HepG2 (cell line): ENCODE measurements at regions not wholly inside any gene's neighbourhood (a gene's known extent, or its start where the extent isn't known, plus 50 kb on each side); places are given as distances from the start of the nearest gene placed in this dataset.

ENCODE experiments used
- ATAC-seq: fragments of 200-7000 bp; cut with Tn5 transposase; 3 replicates; pipeline ENCODE4 v1.9.1; 2020; ENCODE audit warnings: mild to moderate bottlenecking, moderate library complexity
- BruUV-seq: library from RNA; stranded (reverse); fragments of 400-500 nt; replicated peaks from 2 replicates; lab custom pipeline; 2021; lab: Mats Ljungman, UMichigan
- CTCF ChIA-PET: fragments of 300-600 bp; formaldehyde crosslinking; extraction: SDS; loops from one replicate; lab custom pipeline; 2021; ENCODE audit warnings: low total read pairs, inconsistent platforms, low intra/inter-chr PET ratio; lab: Yijun Ruan, JAX
- POLR2A ChIA-PET: fragments of 350-600 bp; sonication (Branson Sonifier 250); formaldehyde crosslinking; loops from one replicate; lab custom pipeline; 2020; ENCODE audit warnings: antibody characterized with exemption, inconsistent platforms; lab: Yijun Ruan, JAX
- DNase-seq: peaks from one replicate; pipeline ENCODE4 v3.0.0-alpha.2; 2015; ENCODE audit warnings: low spot score
- FAIRE-seq: peaks from 3 replicates; lab custom pipeline; 2011; peaks lifted over from hg19 to GRCh38; lab: Jason Lieb, UNC
- H2AFZ ChIP-seq: one replicate; pipeline ENCODE4 v1.6.1; 2011; ENCODE audit warnings: low read length, inconsistent platforms
- H3K27ac ChIP-seq: fragments of 300-600 bp; 3 replicates; pipeline ENCODE4 v1.8.0; 2011; ENCODE audit warnings: mixed run types, mild to moderate bottlenecking, mixed read lengths, low read length, inconsistent platforms; ENCODE audit not compliant: insufficient read depth; ENCODE audit errors: extremely low read length
- H3K27me3 ChIP-seq, 2 experiments: fragments of 200-600 bp in 1 of 2; 2 replicates in 1 of 2; 3 replicates in 1 of 2; pipeline versions ENCODE4 v1.6.0 to v1.8.0; 2011; ENCODE audit warnings: low read length in 2 of 2, mild to moderate bottlenecking in 2 of 2, moderate library complexity in 2 of 2, inconsistent platforms in 1 of 2; ENCODE audit not compliant: insufficient read depth in 2 of 2, control insufficient read depth in 1 of 2
- H3K36me3 ChIP-seq, 2 experiments: fragments of 200-600 bp in 1 of 2; replicated peaks in 1 of 2; 2 replicates in 1 of 2; 3 replicates in 1 of 2; pipeline versions ENCODE4 v1.5.1 to v1.8.0; 2011; ENCODE audit warnings: low read length in 2 of 2, inconsistent platforms in 1 of 2; ENCODE audit not compliant: insufficient read depth in 2 of 2, control insufficient read depth in 1 of 2
- H3K4me1 ChIP-seq: 2 replicates; pipeline ENCODE4 v1.5.1; 2012; ENCODE audit warnings: low read length, inconsistent platforms; ENCODE audit not compliant: insufficient read depth
- H3K4me2 ChIP-seq: 2 replicates; pipeline ENCODE4 v1.6.0; 2011; ENCODE audit warnings: low read depth, low read length, inconsistent platforms
- H3K4me3 ChIP-seq, 3 experiments: fragments of 200-600 bp in 1 of 3; sonication (generic), shearing (Covaris generic) in 1 of 3; replicated peaks in 1 of 3; 2 replicates each; pipeline ENCODE4 v1.5.1; 2011 to 2016; ENCODE audit warnings: low read length in 3 of 3, inconsistent platforms in 2 of 3, low read depth in 2 of 3, mild to moderate bottlenecking in 2 of 3, control low read depth in 1 of 3, mixed read lengths in 1 of 3; ENCODE audit not compliant: insufficient read depth in 1 of 3
- H3K79me2 ChIP-seq: one replicate; pipeline ENCODE4 v1.6.1; 2011; ENCODE audit warnings: low read length, inconsistent platforms; ENCODE audit not compliant: insufficient read depth
- H3K9ac ChIP-seq: 2 replicates; pipeline ENCODE4 v1.6.0; 2011; ENCODE audit warnings: mild to moderate bottlenecking, low read depth, low read length, inconsistent platforms; ENCODE audit not compliant: insufficient read depth
- H3K9me3 ChIP-seq: 2 replicates; pipeline ENCODE4 v1.5.1; 2012; ENCODE audit warnings: mild to moderate bottlenecking, low read length
- H4K20me1 ChIP-seq: 2 replicates; pipeline ENCODE4 v1.6.0; 2011; ENCODE audit warnings: inconsistent platforms, mild to moderate bottlenecking, low read length, moderate library complexity; ENCODE audit not compliant: insufficient read depth
- ATF1 ChIP-seq: IDR thresholded peaks from 2 replicates; pipeline ENCODE4 v1.6.1; 2016; ENCODE audit warnings: mild to moderate bottlenecking, control low read depth
- DMAP1 ChIP-seq: IDR thresholded peaks from 2 replicates; pipeline ENCODE4 v1.6.1; 2016
- EZH2 ChIP-seq: conservative IDR thresholded peaks from 2 replicates; pipeline ENCODE4 v1.6.1; 2012; ENCODE audit warnings: mild to moderate bottlenecking, low read depth, low read length, moderate library complexity
- MXI1 ChIP-seq: IDR thresholded peaks from 3 replicates; pipeline ENCODE4 v1.6.1; 2012; ENCODE audit warnings: low read depth, low read length, inconsistent platforms, borderline replicate concordance
- NFIB ChIP-seq: sonication (generic); formaldehyde crosslinking; IDR thresholded peaks from 2 replicates; pipeline ENCODE4 v1.9.0; 2021; ENCODE audit warnings: missing genetic modification reagents, mild to moderate bottlenecking, borderline replicate concordance
- NFYB ChIP-seq: sonication (generic); formaldehyde crosslinking; IDR thresholded peaks from 2 replicates; pipeline ENCODE4 v1.4.0; 2020; ENCODE audit warnings: missing genetic modification reagents
- ZMYM3 ChIP-seq: sonication (generic); formaldehyde crosslinking; IDR thresholded peaks from 2 replicates; pipeline ENCODE4 v1.5.1; 2020; ENCODE audit warnings: mild to moderate bottlenecking, missing genetic modification reagents
- ZNF10 ChIP-seq: sonication (generic); formaldehyde crosslinking; IDR thresholded peaks from 2 replicates; pipeline ENCODE4 v1.4.0; 2020; ENCODE audit warnings: mild to moderate bottlenecking, low read depth, missing genetic modification reagents, borderline replicate concordance
- ZNF17 ChIP-seq: sonication (generic); formaldehyde crosslinking; IDR thresholded peaks from 2 replicates; pipeline ENCODE4 v1.5.0; 2020; ENCODE audit warnings: mild to moderate bottlenecking, missing genetic modification reagents
- ZNF790 ChIP-seq: sonication (generic); formaldehyde crosslinking; IDR thresholded peaks from 2 replicates; pipeline ENCODE4 v1.8.0; 2022; ENCODE audit warnings: missing genetic modification reagents, mild to moderate bottlenecking, borderline replicate concordance
- ZNF883 ChIP-seq: sonication (generic); formaldehyde crosslinking; IDR thresholded peaks from 2 replicates; pipeline ENCODE4 v1.5.1; 2020; ENCODE audit warnings: mild to moderate bottlenecking, missing genetic modification reagents; ENCODE audit errors: not compliant biosample characterization
- WGBS: methylation state at CpG from one replicate; pipeline ENCODE4 v1.1.6; 2017; ENCODE audit warnings: low lambda C conversion rate; 5-methylcytosine and 5-hydroxymethylcytosine counted together
- in situ Hi-C: cut with HindIII; loops from 2 replicates; pipeline ENCODE4 v1.10.0; 2017; ENCODE audit warnings: low pct_unique_long_range_greater_than_20kb; ENCODE audit not compliant: extremely low pct_ligation_motif_present
- intact Hi-C: fragments of 100-400 bp; cut with micrococcal nuclease; formaldehyde crosslinking; loops from one replicate; pipeline ENCODE4 v1.10.0; 2022; ENCODE audit not compliant: unreplicated experiment
- TF ChIP-seq, protein P1 (sequence below): sonication (generic); formaldehyde crosslinking; IDR thresholded peaks from 2 replicates; pipeline ENCODE4 v1.5.0; 2020; ENCODE audit warnings: missing genetic modification reagents, mild to moderate bottlenecking, borderline replicate concordance
- TF ChIP-seq, protein P2 (sequence below): sonication (generic); formaldehyde crosslinking; IDR thresholded peaks from 2 replicates; pipeline ENCODE4 v1.4.0; 2020; ENCODE audit warnings: missing genetic modification reagents, borderline replicate concordance

DNA sequence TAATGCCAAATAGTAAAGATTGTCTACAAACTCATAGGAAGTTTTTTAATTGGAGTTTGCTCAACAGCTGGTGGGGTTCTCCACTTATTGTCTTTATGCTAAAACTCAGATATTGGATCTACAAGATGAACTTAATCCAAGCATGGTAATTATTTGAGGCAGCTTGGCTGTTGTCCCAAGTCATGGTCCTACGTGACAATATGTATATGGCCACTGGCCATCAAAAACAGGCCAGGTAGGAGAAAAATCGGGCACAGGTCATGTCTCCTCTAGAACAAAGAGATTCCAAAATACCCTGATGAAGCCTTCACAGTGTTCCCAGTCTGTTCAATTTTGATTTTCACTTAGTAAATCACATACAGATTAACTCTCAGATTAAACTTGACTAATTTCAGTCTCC is 606.4 kb downstream of the TNS3 start:
- BruUV-seq: no TSS peak
- H3K27ac ChIP-seq: no peak overlapping the region
- no peak overlapping the region for H3K9ac ChIP-seq
- no peaks in the 10 kb centered on the region for H3K36me3 ChIP-seq
- FAIRE-seq: no peak
- H3K4me1 ChIP-seq: no peaks in the 10 kb centered on the region
- no peak overlapping the region for H3K4me2 ChIP-seq
- H4K20me1 ChIP-seq: no peaks in the 10 kb centered on the region
- H2AFZ ChIP-seq: no peak overlapping the region
- in situ Hi-C loops (no loop called here), intact Hi-C loops (no loop called here)
- H3K27me3 ChIP-seq: no peaks in the 10 kb centered on the region
- no peaks in the 10 kb centered on the region for H3K9me3 ChIP-seq
- ChIA-PET POLR2A (no interaction called here), CTCF (no interaction called here)
- TF ChIP-seq ZNF883 (CRISPR knock-in tag): no peak
- TF ChIP-seq ZNF790 (CRISPR knock-in tag): no peak
- no peak for TF ChIP-seq DMAP1 (CRISPR knock-in tag)
- no peak for TF ChIP-seq MXI1
- TF ChIP-seq ZNF10 (CRISPR knock-in tag): no peak
- no peak overlapping the region for H3K4me3 ChIP-seq
- DNase-seq: no peak
- H3K79me2 ChIP-seq: no peaks in the 10 kb centered on the region
- WGBS: 14% methylated on average over 2 of the region's 2 CpGs
- no peak for ATAC-seq

DNA sequence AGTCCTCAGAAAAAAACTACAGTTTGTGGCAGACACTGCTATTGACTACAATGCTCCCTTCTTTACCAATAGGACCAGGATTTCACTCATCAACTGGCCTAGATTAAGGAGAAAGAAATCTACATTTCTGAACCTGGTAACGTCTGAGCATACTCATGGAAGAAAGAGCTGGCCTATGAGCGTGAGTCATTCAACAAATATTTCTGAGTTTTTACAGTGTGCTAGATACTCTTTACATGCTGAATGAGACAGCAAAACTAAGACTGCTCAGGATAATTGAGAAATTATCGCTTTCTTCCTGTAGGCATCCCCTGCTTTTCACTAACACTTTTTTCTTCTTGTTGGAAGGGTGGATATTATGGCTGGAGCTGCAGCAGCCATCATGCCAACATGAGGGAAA is 609.7 kb downstream of the TNS3 start:
- H2AFZ ChIP-seq: no peak overlapping the region
- in situ Hi-C loops (no loop called here), intact Hi-C loops (no loop called here)
- no peak overlapping the region for H3K27ac ChIP-seq
- H3K4me3 ChIP-seq: no peak overlapping the region
- FAIRE-seq: no peak
- no peaks in the 10 kb centered on the region for H3K79me2 ChIP-seq
- ChIA-PET CTCF (no interaction called here), POLR2A (no interaction called here)
- 15% methylated on average over 3 of the region's 3 CpGs for WGBS
- H3K4me2 ChIP-seq: no peak overlapping the region
- no peaks in the 10 kb centered on the region for H4K20me1 ChIP-seq
- ATAC-seq: no peak
- H3K36me3 ChIP-seq: no peaks in the 10 kb centered on the region
- no peaks in the 10 kb centered on the region for H3K4me1 ChIP-seq
- no peak overlapping the region for H3K9ac ChIP-seq
- BruUV-seq: no TSS peak
- DNase-seq: no peak
- no peaks in the 10 kb centered on the region for H3K27me3 ChIP-seq
- H3K9me3 ChIP-seq: no peaks in the 10 kb centered on the region
- TF ChIP-seq NFYB (CRISPR knock-in tag) (no peak), ZNF17 (CRISPR knock-in tag) (no peak), NFIB (no peak), ZMYM3 (CRISPR knock-in tag) (no peak), EZH2 (no peak), ATF1 (no peak)
- TF ChIP-seq, protein P1, sequence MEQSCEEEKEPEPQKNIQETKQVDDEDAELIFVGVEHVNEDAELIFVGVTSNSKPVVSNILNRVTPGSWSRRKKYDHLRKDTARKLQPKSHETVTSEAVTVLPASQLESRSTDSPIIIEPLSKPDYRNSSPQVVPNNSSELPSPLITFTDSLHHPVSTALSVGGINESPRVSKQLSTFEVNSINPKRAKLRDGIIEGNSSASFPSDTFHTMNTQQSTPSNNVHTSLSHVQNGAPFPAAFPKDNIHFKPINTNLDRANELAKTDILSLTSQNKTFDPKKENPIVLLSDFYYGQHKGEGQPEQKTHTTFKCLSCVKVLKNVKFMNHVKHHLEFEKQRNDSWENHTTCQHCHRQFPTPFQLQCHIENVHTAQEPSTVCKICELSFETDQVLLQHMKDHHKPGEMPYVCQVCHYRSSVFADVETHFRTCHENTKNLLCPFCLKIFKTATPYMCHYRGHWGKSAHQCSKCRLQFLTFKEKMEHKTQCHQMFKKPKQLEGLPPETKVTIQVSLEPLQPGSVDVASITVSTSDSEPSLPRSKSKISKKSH (CRISPR knock-in tag): no peak
- TF ChIP-seq, protein P2, sequence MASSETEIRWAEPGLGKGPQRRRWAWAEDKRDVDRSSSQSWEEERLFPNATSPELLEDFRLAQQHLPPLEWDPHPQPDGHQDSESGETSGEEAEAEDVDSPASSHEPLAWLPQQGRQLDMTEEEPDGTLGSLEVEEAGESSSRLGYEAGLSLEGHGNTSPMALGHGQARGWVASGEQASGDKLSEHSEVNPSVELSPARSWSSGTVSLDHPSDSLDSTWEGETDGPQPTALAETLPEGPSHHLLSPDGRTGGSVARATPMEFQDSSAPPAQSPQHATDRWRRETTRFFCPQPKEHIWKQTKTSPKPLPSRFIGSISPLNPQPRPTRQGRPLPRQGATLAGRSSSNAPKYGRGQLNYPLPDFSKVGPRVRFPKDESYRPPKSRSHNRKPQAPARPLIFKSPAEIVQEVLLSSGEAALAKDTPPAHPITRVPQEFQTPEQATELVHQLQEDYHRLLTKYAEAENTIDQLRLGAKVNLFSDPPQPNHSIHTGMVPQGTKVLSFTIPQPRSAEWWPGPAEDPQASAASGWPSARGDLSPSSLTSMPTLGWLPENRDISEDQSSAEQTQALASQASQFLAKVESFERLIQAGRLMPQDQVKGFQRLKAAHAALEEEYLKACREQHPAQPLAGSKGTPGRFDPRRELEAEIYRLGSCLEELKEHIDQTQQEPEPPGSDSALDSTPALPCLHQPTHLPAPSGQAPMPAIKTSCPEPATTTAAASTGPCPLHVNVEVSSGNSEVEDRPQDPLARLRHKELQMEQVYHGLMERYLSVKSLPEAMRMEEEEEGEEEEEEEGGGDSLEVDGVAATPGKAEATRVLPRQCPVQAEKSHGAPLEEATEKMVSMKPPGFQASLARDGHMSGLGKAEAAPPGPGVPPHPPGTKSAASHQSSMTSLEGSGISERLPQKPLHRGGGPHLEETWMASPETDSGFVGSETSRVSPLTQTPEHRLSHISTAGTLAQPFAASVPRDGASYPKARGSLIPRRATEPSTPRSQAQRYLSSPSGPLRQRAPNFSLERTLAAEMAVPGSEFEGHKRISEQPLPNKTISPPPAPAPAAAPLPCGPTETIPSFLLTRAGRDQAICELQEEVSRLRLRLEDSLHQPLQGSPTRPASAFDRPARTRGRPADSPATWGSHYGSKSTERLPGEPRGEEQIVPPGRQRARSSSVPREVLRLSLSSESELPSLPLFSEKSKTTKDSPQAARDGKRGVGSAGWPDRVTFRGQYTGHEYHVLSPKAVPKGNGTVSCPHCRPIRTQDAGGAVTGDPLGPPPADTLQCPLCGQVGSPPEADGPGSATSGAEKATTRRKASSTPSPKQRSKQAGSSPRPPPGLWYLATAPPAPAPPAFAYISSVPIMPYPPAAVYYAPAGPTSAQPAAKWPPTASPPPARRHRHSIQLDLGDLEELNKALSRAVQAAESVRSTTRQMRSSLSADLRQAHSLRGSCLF (CRISPR knock-in tag): no peak
